ENCODE measurements at regions not wholly inside any gene's neighbourhood (a gene's known extent, or its start where the extent isn't known, plus 50 kb on each side); places are given as distances from the start of the nearest gene placed in this dataset.
"Not testable (repeated sequence)": the region's sequence is repeated elsewhere in the genome, so short reads cannot be mapped to it uniquely, and the experiment has no call there.

- no peak for DNase-seq
Observed at GRCh38 chr2:16111838-16112210, 171.5 kb downstream of the MYCN start.

- no peak for DNase-seq
Observed at GRCh38 chr2:16109821-16110310, 169.5 kb downstream of the MYCN start.

GRCh38 chr2:16109368-16109820 lies 169.0 kb downstream of the MYCN start:
- DNase-seq: no peak

- DNase-seq: no peak
Observed at GRCh38 chr2:16107246-16107645, 166.9 kb downstream of the MYCN start.

- DNase-seq: no peak
Observed at GRCh38 chr2:16106619-16107018, 166.3 kb downstream of the MYCN start.

GRCh38 chr2:16105669-16106281 lies 165.4 kb downstream of the MYCN start:
- DNase-seq: no peak

- DNase-seq: no peak
Observed at GRCh38 chr2:16104949-16105668, 164.8 kb downstream of the MYCN start.

GRCh38 chr2:16104315-16104948 lies 164.1 kb downstream of the MYCN start:
- DNase-seq: no peak

- DNase-seq: no peak
Observed at GRCh38 chr2:16103614-16104314, 163.4 kb downstream of the MYCN start.

GRCh38 chr2:16102976-16103380 lies 162.6 kb downstream of the MYCN start:
- DNase-seq: no peak

- DNase-seq: no peak
Observed at GRCh38 chr2:16102358-16102975, 162.1 kb downstream of the MYCN start.

GRCh38 chr2:16101196-16101595 lies 160.8 kb downstream of the MYCN start:
- DNase-seq: no peak

- DNase-seq: no peak
Observed at GRCh38 chr2:16100006-16100405, 159.7 kb downstream of the MYCN start.

GRCh38 chr2:16099326-16099725 lies 159.0 kb downstream of the MYCN start:
- no peak for DNase-seq

- DNase-seq: no peak
Observed at GRCh38 chr2:16096962-16097361, 156.6 kb downstream of the MYCN start.

GRCh38 chr2:16095483-16095882 lies 155.1 kb downstream of the MYCN start:
- not testable (repeated sequence) for DNase-seq

GRCh38 chr2:16094811-16095210 lies 154.5 kb downstream of the MYCN start:
- no peak for DNase-seq

- no peak for DNase-seq
Observed at GRCh38 chr2:16093639-16094529, 153.5 kb downstream of the MYCN start.

GRCh38 chr2:16092861-16093638 lies 152.7 kb downstream of the MYCN start:
- DNase-seq: no peak

GRCh38 chr2:16091576-16092282 lies 151.4 kb downstream of the MYCN start:
- DNase-seq: no peak

Measured in activated CD4-positive, alpha-beta T cell treated with anti-CD3 and anti-CD28 coated beads for 4 hours (primary cell).